ENCODE measurements at regions not wholly inside any gene's neighbourhood (a gene's known extent, or its start where the extent isn't known, plus 50 kb on each side); places are given as distances from the start of the nearest gene placed in this dataset.

DNA sequence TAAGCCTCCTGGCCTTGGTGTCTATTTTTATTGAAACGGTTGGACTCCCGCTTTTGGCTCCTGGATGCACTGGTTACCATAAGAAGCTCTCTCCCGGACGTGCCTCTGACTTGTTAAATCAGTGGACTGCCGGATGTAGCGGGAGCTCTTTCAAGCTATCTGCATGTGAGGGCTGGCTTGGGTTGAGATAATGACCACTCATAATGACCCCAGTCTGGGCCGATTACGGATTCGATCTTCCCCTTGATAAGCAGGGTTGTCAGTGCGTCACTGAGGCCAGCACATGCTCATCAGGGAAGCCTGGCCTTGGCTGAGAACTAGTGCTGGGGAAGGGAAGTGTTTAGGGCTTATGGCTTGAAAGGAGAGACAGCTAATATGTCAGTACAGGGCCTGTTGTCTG lies 528.1 kb downstream of the CDH26 start:
- DNase-seq: no peak

DNA sequence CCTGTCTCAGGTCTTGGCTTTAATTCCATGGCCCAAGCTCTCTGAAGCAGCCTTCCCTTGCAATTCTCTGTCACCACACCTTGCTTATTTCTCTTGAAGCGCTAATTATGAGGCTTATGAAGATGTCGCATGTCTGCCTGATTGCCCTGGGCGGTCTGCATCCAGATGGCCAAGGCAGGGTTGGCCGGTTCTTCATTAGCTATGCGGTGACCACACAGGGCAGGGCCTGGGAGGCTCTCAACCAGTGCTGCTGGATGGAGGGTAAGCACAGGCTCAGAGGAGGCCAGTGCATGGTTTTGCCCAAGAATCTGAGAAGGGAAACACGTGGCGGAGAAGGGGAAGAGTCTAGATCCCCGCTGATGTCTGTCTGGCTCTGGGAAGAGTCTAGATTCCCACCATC lies 528.7 kb downstream of the CDH26 start:
- no peak for DNase-seq

GRCh38 chr20:60490217-60491050 lies 532.2 kb downstream of the CDH26 start:
- DNase-seq: no peak

GRCh38 chr20:60491051-60491581 lies 532.9 kb downstream of the CDH26 start:
- DNase-seq: no peak

DNA sequence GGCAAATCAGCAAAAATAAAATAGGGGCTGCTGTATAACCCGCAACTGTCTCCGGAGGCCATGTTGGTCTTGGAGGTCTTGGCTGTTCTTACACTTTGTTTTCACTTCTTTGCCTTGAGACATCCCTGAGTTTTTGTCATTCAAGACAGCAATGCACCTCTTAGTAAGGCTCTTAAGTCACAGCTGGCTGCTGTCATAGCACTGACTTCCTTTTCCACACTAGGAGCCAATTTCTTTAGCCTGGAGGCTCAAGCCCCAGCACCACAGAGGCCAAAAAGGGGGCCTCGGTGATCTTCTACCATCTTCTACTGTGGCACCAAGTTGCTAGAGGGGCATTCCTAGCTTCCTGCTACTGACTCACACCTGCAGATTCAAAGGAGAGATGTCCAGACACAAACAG lies 536.3 kb downstream of the CDH26 start:
- no peak for DNase-seq

DNA sequence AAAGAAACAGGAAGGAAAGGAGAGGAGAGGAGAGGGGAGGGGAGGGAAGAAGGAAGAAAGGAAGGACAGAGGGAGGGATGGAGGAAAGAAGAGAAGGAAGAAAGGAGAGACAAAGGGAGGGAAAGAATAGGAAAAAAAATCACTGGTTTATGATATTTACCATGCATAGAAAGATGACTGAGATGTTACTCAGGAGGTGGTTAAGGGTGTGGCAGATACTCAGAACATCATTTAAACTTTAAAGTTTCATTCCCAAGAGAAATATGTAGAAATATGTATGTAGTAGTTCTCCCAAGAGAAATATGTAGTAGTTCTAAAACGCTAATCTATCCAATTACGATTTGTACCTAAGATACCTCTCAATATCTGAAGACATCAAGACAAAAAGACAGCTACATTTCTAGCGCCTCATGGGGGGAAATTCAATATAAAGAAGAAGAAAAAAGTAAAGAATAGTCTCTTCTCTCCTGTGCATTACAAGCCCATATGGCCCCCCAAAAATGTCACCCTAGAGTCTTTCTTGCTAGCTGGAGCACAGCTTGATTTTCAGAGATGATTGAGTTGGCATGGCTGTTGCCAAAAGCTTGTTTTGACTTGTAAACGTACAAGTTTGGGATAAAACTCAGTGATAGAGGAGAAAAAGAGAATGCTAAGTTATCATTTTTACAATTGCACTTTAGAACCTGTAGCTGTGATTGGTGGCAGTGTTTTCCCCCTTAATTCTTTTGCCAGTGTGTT lies 539.2 kb downstream of the CDH26 start:
- peak; percentile 0 for DNase-seq

- DNase-seq: no peak
Measured at GRCh38 chr20:60500038-60500701, 541.9 kb downstream of the CDH26 start.

GRCh38 chr20:60501048-60501447 lies 542.8 kb downstream of the CDH26 start:
- DNase-seq: no peak

GRCh38 chr20:60502881-60503280 lies 544.7 kb downstream of the CDH26 start:
- no peak for DNase-seq

- DNase-seq: no peak
Measured at GRCh38 chr20:60505423-60505822, 547.2 kb downstream of the CDH26 start.

GRCh38 chr20:60506061-60506460 lies 547.8 kb downstream of the CDH26 start:
- DNase-seq: no peak

- DNase-seq: no peak
Measured at GRCh38 chr20:60507087-60507694, 549.0 kb downstream of the CDH26 start.

GRCh38 chr20:60509407-60509806 lies 551.2 kb downstream of the CDH26 start:
- no peak for DNase-seq

DNA sequence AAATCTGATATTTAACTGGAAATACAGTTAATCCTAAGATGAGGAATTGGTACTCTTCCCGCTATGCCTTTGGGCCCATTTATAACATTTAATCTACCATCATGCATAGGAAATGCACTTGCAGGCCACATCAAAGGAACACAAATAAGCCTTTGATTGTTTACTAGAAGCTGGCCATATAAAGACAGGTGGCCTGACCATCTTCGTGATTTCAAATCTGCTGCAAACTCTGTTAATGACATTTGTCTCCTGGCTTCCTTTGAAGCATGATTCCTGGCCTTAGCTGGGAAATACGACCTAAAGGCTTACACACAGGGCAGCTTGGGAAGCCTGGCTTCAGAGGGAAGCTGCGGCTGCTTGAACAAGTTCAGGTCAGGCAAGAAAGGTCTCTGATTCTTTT lies 552.1 kb downstream of the CDH26 start:
- DNase-seq: no peak

DNA sequence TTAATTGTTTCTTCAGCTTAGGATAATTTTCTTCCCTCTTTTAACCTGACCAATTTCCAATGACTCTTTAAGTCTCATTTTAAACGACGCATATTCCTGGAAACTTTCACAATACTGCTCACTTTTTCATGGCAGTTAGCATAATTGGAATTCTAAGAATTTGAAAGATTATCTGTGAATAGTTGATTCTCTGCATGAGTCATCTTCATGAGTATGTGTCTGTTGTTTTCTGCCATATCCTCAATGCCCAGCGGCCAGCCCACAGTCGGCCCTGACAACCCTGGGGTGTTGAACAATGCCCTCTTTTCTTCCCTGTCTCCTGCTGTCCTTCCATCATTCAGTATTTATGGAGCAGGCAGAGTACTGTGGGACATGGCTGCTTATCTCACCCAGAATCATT lies 554.2 kb downstream of the CDH26 start:
- peak; percentile 17 for DNase-seq

GRCh38 chr20:60513141-60513540 lies 554.9 kb downstream of the CDH26 start:
- DNase-seq: no peak

GRCh38 chr20:60516442-60516841 lies 558.2 kb downstream of the CDH26 start:
- DNase-seq: no peak

DNA sequence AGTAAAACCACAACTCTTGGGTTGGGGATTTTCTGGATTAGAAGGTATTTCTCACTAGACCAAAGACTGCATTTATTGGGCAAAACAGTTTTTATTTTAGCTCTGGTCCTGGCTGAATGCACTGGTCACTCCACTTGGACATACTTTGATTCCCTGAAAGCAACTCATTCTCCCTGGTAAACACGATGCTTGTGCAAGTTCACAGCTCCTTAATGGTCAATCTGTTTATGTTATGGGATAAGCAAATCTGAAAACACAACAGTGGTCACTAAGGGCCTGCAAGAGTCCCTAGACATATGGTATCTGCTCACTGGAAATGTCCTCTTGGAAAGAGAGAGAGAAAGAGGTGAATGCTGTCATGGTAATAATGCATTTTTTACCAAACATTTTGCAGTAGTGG lies 559.8 kb downstream of the CDH26 start:
- DNase-seq: no peak

- DNase-seq: no peak
Measured at GRCh38 chr20:60525397-60525796, 567.2 kb downstream of the CDH26 start.

DNA sequence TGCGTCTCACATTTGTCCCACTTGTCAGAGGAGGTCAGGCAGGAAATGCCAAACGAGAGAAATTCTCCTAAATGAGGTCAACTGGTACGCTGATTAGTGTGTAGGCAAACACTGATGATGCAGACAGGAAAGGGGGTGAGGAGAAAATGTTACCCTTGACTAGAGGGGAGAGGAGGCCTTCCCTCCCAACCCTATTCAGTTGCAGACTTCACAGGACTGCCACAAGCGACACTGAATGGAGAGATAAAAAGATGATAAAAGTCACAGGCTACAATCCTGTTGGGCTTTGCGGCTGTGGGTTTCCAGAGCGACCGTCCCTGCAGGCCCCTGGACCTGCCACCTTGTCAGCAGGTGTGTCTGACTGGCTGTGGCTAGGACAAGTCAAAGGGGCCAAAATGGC lies 569.4 kb downstream of the CDH26 start:
- DNase-seq: no peak

GRCh38 chr20:60528141-60528540 lies 569.9 kb downstream of the CDH26 start:
- DNase-seq: no peak

DNA sequence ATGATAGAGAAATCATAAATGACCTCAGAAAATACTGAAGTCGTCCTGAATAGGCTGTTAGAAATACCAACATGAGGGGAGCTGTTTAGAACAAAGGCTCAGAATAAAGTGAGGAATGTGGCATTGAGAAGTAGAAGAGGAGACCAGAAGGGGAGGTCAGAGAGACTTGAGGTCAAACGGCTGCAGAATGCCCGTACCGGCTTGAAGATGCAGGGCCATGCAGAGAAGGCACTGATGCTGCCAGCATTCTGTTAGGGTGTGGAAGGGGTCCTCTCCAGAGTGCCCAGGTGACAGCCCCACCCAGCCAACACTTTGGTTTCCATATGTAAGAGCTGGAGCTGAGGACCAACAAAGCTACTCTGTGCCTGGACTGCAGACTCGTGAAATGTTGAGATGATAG lies 570.9 kb downstream of the CDH26 start:
- no peak for DNase-seq

- DNase-seq: no peak
Measured at GRCh38 chr20:60535211-60535610, 577.0 kb downstream of the CDH26 start.

Measured in midbrain (tissue), 1 donor.